ENCODE measurements at regions not wholly inside any gene's neighbourhood (a gene's known extent, or its start where the extent isn't known, plus 50 kb on each side); places are given as distances from the start of the nearest gene placed in this dataset.
A peak's percentile ranks its signal among the peaks of the same experiment; 100 is the strongest.

GRCh38 chr20:40749985-40750506 lies 61.0 kb upstream of the MAFB start:
- peaks cover 6% of the 10 kb centered on the region for H3K4me1 ChIP-seq
- H3K4me3 ChIP-seq = no peak overlapping the region
- WGBS, 3 donors = 73 to 82% (median 76%) methylated on average over 2 of the region's 2 CpGs
- DNase-seq (no peak), ATAC-seq (no peak)
- H3K9me3 ChIP-seq = no peaks in the 10 kb centered on the region
- H3K27me3 ChIP-seq (ENCODE audit: insufficient read depth in 3 of 3, low read length in 2 of 3) = peaks cover 0 to 4% (median under 1%) of the 10 kb centered on the region in 3 donors
- no peak for TF ChIP-seq CTCF (IDR thresholded peaks at IDR 0.05)
- no peaks in the 10 kb centered on the region for H3K36me3 ChIP-seq (ENCODE audit: insufficient read depth in 1 of 2, low read depth in 1 of 2)
- intact Hi-C loops (cut with DNase I) = no loop called here
- no peak overlapping the region for H3K27ac ChIP-seq

DNA sequence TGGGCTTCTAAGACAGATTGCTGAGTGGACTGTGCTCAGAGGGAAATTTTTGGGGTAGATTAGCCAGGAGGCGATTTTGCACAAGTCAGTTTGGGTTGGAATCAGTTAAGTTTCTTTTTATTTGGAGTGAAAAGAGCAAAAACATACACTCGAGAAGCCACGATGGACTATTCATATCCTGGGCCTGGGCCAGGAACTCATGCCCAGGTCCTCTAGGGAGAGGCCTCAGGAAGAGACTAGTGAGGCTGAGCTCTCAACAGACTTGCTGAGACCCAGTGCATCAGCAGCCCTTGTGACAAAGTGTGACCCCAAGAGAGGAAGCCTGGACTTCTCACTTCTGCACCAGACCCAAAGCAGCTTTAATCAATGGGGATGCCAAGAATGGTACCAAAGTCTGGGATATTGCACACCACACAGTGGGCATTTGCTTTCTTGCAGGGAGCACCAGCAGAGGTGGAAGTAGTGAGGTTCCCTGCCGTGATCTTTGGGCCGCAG lies 61.6 kb upstream of the MAFB start:
- DNase-seq = no peak
- intact Hi-C loops (cut with DNase I) = no loop called here
- Histone ChIP-seq H3K36me3 (ENCODE audit: insufficient read depth in 1 of 2, low read depth in 1 of 2) (no peaks in the 10 kb centered on the region), H3K9me3 (no peaks in the 10 kb centered on the region), H3K27me3 (ENCODE audit: insufficient read depth in 3 of 3, low read length in 2 of 3) (peaks cover 0 to 4% (median 0%) of the 10 kb centered on the region in 3 donors), H3K4me3 (no peak overlapping the region), H3K27ac (no peak overlapping the region), H3K4me1 (peaks cover 6% of the 10 kb centered on the region)
- no peak for ATAC-seq
- TF ChIP-seq CTCF (IDR thresholded peaks at IDR 0.05) = no peak
- 44 to 52% (median 50%) methylated on average over 5 of the region's 5 CpGs for WGBS, 3 donors

DNA sequence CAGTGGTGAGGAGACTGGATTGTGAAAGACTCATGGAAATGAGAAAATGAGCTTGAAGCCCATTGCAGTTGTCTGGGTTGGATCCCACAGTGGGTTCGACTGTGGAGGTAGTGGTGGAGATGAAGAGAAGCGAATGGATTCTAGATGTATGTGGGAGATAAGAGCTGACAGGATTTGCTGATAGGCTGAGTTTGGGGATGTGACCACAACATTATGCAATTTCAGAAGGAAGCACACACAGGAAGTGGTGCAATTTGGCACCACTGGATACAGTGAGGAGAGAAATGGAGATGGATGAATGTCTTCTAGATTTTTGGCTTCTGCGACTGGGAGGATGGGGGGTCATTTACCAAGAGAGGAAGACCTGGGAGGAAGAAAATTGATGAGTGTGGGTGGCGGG lies 64.4 kb upstream of the MAFB start:
- no peak overlapping the region for H3K4me3 ChIP-seq
- peaks cover 0 to 4% (median 0%) of the 10 kb centered on the region in 3 donors for H3K27me3 ChIP-seq (ENCODE audit: insufficient read depth in 3 of 3, low read length in 2 of 3)
- H3K9me3 ChIP-seq = no peaks in the 10 kb centered on the region
- no peak overlapping the region for H3K27ac ChIP-seq
- intact Hi-C loops (cut with DNase I) = no loop called here
- DNase-seq (no peak), ATAC-seq (peak in 1 of 4 donors; percentile 38)
- TF ChIP-seq CTCF (IDR thresholded peaks at IDR 0.05) = no peak
- peaks cover 6% of the 10 kb centered on the region for H3K4me1 ChIP-seq
- WGBS, 3 donors = 89 to 97% (median 90%) methylated on average over 4 of the region's 4 CpGs
- H3K36me3 ChIP-seq (ENCODE audit: insufficient read depth in 1 of 2, low read depth in 1 of 2) = no peaks in the 10 kb centered on the region

DNA sequence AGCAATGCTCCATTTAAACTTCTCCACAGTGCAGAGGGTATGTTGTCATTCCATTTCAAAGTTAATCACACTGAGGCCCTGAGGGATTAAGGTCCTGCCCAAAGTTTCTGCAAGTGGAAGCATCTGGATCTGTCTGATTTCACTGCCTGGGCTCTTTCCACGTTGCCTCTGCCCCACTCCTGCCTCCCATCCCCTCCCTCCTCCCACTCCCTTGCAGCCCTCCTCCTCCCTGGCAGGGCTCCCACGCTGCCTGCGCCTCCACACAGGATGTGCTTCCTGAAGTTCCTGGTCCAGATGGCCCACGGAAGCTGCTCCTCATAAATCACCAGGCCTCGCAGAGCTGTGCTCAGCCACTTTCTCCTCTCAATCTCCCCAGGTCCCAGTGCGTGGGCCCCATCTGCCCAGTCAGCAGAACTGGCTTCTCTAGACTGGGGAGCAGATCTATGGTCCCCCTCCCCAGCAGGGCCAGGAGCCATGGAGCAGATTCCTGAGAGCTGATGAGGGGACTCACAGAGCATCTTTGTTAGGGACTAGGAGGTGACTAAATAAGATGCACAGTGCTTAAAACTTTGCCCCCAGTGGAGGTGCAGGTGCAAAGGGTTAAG lies 65.4 kb upstream of the MAFB start:
- peak; percentile 52 to 87 for DNase-seq
- Histone ChIP-seq H3K27me3 (ENCODE audit: insufficient read depth in 3 of 3, low read length in 2 of 3) (peaks cover 0 to 4% (median 0%) of the 10 kb centered on the region in 3 donors), H3K4me3 (no peak overlapping the region), H3K4me1 (peaks cover 6% of the 10 kb centered on the region), H3K27ac (no peak overlapping the region), H3K36me3 (ENCODE audit: insufficient read depth in 1 of 2, low read depth in 1 of 2) (no peaks in the 10 kb centered on the region), H3K9me3 (no peaks in the 10 kb centered on the region)
- intact Hi-C loops (cut with DNase I) = no loop called here
- TF ChIP-seq CTCF (IDR thresholded peaks at IDR 0.05) = no peak
- ATAC-seq = peak in 3 of 4 donors; percentile 39 to 65 (median 55)
- 13 to 27% (median 17%) methylated on average over 6 of the region's 6 CpGs for WGBS, 3 donors

- Histone ChIP-seq H3K27me3 (ENCODE audit: insufficient read depth in 3 of 3, low read length in 2 of 3) (peaks cover 0 to 4% (median 0%) of the 10 kb centered on the region in 3 donors), H3K4me3 (no peak overlapping the region), H3K27ac (no peak overlapping the region), H3K4me1 (peaks cover 6% of the 10 kb centered on the region), H3K9me3 (no peaks in the 10 kb centered on the region), H3K36me3 (ENCODE audit: insufficient read depth in 1 of 2, low read depth in 1 of 2) (no peaks in the 10 kb centered on the region)
- ATAC-seq (no peak), DNase-seq (no peak)
- intact Hi-C loops (cut with DNase I) = no loop called here
- no peak for TF ChIP-seq CTCF (IDR thresholded peaks at IDR 0.05)
These were observed 68.1 kb upstream of the MAFB start for GRCh38 chr20:40757087-40757486.
